HEK293 (cell line): ENCODE measurements at regions not wholly inside any gene's neighbourhood (a gene's known extent, or its start where the extent isn't known, plus 50 kb on each side); places are given as distances from the start of the nearest gene placed in this dataset.

ENCODE experiments used
- CTCF ChIA-PET: fragments of 350-600 bp; formaldehyde crosslinking; extraction: SDS; loops from one replicate; lab custom pipeline; 2021; ENCODE audit warnings: antibody characterized with exemption; lab: Yijun Ruan, JAX
- POLR2A ChIA-PET: fragments of 300-600 bp; formaldehyde crosslinking; extraction: SDS; loops from one replicate; lab custom pipeline; 2020; ENCODE audit warnings: antibody characterized with exemption, inconsistent platforms; lab: Yijun Ruan, JAX
- H3K27ac ChIP-seq: fragments of 200-500 bp; sonication (Bioruptor generic); 2 replicates; pipeline ENCODE4 v1.5.1; 2014; ENCODE audit warnings: low read depth, low read length, control low read depth, inconsistent platforms; ENCODE audit errors: extremely low read depth
- H3K36me3 ChIP-seq, 2 experiments: fragments of 200-500 bp in 1 of 2; sonication (Bioruptor generic) in 1 of 2; 1 replicate in 1 of 2; 2 replicates in 1 of 2; pipeline ENCODE4 v1.5.1; 2014 to 2017; ENCODE audit warnings: inconsistent platforms in 2 of 2, low read length in 2 of 2; ENCODE audit not compliant: control insufficient read depth in 2 of 2, insufficient read depth in 1 of 2
- H3K4me1 ChIP-seq: fragments of 200-500 bp; sonication (Bioruptor generic); 2 replicates; pipeline ENCODE4 v1.5.1; 2014; ENCODE audit warnings: mild to moderate bottlenecking, low read length, inconsistent platforms; ENCODE audit not compliant: control insufficient read depth, insufficient read depth
- H3K4me3 ChIP-seq: 2 replicates; pipeline ENCODE4 v1.5.1; 2011; ENCODE audit warnings: low read depth, mild to moderate bottlenecking, control low read depth, low read length, moderate library complexity
- H3K9me3 ChIP-seq: fragments of 200-500 bp; sonication (Bioruptor generic); 2 replicates; pipeline ENCODE4 v1.5.1; 2014; ENCODE audit warnings: low read depth, low read length, inconsistent platforms; ENCODE audit not compliant: control insufficient read depth, insufficient read depth
- BCL11A ChIP-seq: fragments of 450-650 bp; formaldehyde crosslinking; IDR thresholded peaks from 2 replicates; pipeline ENCODE4 v1.5.1; 2016; ENCODE audit warnings: low read depth, missing biosample characterization, missing genetic modification characterization
- HOXA7 ChIP-seq: sonication (generic); formaldehyde crosslinking; IDR thresholded peaks from 2 replicates; pipeline ENCODE4 v1.8.1; 2022; ENCODE audit warnings: missing genetic modification reagents, borderline replicate concordance
- KLF10 ChIP-seq: fragments of 450-650 bp; IDR thresholded peaks from 2 replicates; pipeline ENCODE4 v1.5.1; 2018; ENCODE audit warnings: missing biosample characterization, mild to moderate bottlenecking, missing genetic modification characterization
- OVOL3 ChIP-seq: fragments of 450-650 bp; formaldehyde crosslinking; IDR thresholded peaks from 2 replicates; pipeline ENCODE4 v1.5.1; 2016; ENCODE audit warnings: missing biosample characterization, missing genetic modification characterization
- REPIN1 ChIP-seq: fragments of 450-650 bp; formaldehyde crosslinking; IDR thresholded peaks from 2 replicates; pipeline ENCODE4 v1.5.1; 2017; ENCODE audit warnings: missing biosample characterization, missing genetic modification characterization, low read depth
- SETDB1 ChIP-seq: IDR thresholded peaks from one replicate; pipeline ENCODE4 v1.6.1; 2017; ENCODE audit warnings: mild to moderate bottlenecking, low read length, moderate library complexity, mixed read lengths; ENCODE audit not compliant: insufficient read length
- TRIM28 ChIP-seq: IDR thresholded peaks from 2 replicates; pipeline ENCODE4 v1.6.1; 2011; ENCODE audit warnings: low read length, control low read depth, borderline replicate concordance
- ZFP41 ChIP-seq: fragments of 450-650 bp; formaldehyde crosslinking; IDR thresholded peaks from 2 replicates; pipeline ENCODE4 v1.5.1; 2016; ENCODE audit warnings: missing biosample characterization, missing genetic modification characterization, borderline replicate concordance
- ZNF138 ChIP-seq: fragments of 450-650 bp; formaldehyde crosslinking; IDR thresholded peaks from 2 replicates; pipeline ENCODE4 v1.5.1; 2016; ENCODE audit warnings: missing biosample characterization, missing genetic modification characterization, borderline replicate concordance
- ZNF16 ChIP-seq: fragments of 450-650 bp; formaldehyde crosslinking; IDR thresholded peaks from 2 replicates; pipeline ENCODE4 v1.5.1; 2016; ENCODE audit warnings: low read depth, missing biosample characterization, missing genetic modification characterization
- ZNF169 ChIP-seq: fragments of 450-650 bp; formaldehyde crosslinking; IDR thresholded peaks from 2 replicates; pipeline ENCODE4 v1.5.1; 2016; ENCODE audit warnings: missing biosample characterization, missing genetic modification characterization
- ZNF24 ChIP-seq: fragments of 450-650 bp; formaldehyde crosslinking; IDR thresholded peaks from 2 replicates; pipeline ENCODE4 v1.5.1; 2016; ENCODE audit warnings: missing biosample characterization, missing genetic modification characterization
- ZNF274 ChIP-seq, 2 experiments: fragments of 200-500 bp in 1 of 2; fragments of 450-650 bp in 1 of 2; sonication (Bioruptor generic) in 1 of 2; formaldehyde crosslinking in 1 of 2; IDR thresholded peaks; 2 replicates each; pipeline versions ENCODE4 v1.5.1 to v1.6.1; 2014 to 2016; ENCODE audit warnings: borderline replicate concordance in 1 of 2, inconsistent platforms in 1 of 2, low read length in 1 of 2, missing biosample characterization in 1 of 2, missing genetic modification characterization in 1 of 2
- ZNF324 ChIP-seq: fragments of 450-650 bp; formaldehyde crosslinking; IDR thresholded peaks from 2 replicates; pipeline ENCODE4 v1.5.1; 2016; ENCODE audit warnings: missing biosample characterization, missing genetic modification characterization
- ZNF341 ChIP-seq: fragments of 450-650 bp; formaldehyde crosslinking; IDR thresholded peaks from 2 replicates; pipeline ENCODE4; 2016; ENCODE audit warnings: low read depth, missing biosample characterization, missing genetic modification characterization
- ZNF423 ChIP-seq: fragments of 450-650 bp; formaldehyde crosslinking; IDR thresholded peaks from 2 replicates; pipeline ENCODE4 v1.5.1; 2016; ENCODE audit warnings: missing biosample characterization, missing genetic modification characterization
- ZNF433 ChIP-seq: fragments of 450-650 bp; formaldehyde crosslinking; IDR thresholded peaks from 2 replicates; pipeline ENCODE4 v1.5.1; 2016; ENCODE audit warnings: missing biosample characterization, missing genetic modification characterization, low read depth
- ZNF514 ChIP-seq: fragments of 450-650 bp; formaldehyde crosslinking; IDR thresholded peaks from 2 replicates; pipeline ENCODE4 v1.5.1; 2016; ENCODE audit warnings: missing biosample characterization, missing genetic modification characterization
- ZNF521 ChIP-seq: fragments of 450-650 bp; formaldehyde crosslinking; IDR thresholded peaks from 2 replicates; pipeline ENCODE4 v1.5.1; 2017; ENCODE audit warnings: missing biosample characterization, mild to moderate bottlenecking, missing genetic modification characterization
- ZNF561 ChIP-seq: fragments of 450-650 bp; IDR thresholded peaks from 2 replicates; pipeline ENCODE4 v1.5.1; 2018; ENCODE audit warnings: missing biosample characterization, missing genetic modification characterization, borderline replicate concordance
- ZNF596 ChIP-seq: fragments of 450-650 bp; IDR thresholded peaks from 2 replicates; pipeline ENCODE4 v1.5.0; 2018; ENCODE audit warnings: missing biosample characterization, mild to moderate bottlenecking, missing genetic modification characterization, moderate library complexity
- ZNF664 ChIP-seq: fragments of 450-650 bp; formaldehyde crosslinking; IDR thresholded peaks from 2 replicates; pipeline ENCODE4 v1.5.1; 2016; ENCODE audit warnings: missing biosample characterization, missing genetic modification characterization
- TF ChIP-seq, protein P1 (sequence below): fragments of 450-650 bp; formaldehyde crosslinking; IDR thresholded peaks from 2 replicates; pipeline ENCODE4 v1.5.1; 2016; ENCODE audit warnings: missing biosample characterization, missing genetic modification characterization
- TF ChIP-seq, protein P2 (sequence below): fragments of 450-650 bp; formaldehyde crosslinking; IDR thresholded peaks from 2 replicates; pipeline ENCODE4 v1.5.1; 2016; ENCODE audit warnings: missing biosample characterization, missing genetic modification characterization
- TF ChIP-seq, protein P3 (sequence below): fragments of 450-650 bp; formaldehyde crosslinking; IDR thresholded peaks from 2 replicates; pipeline ENCODE4 v1.5.1; 2016; ENCODE audit warnings: missing biosample characterization, missing genetic modification characterization
- TF ChIP-seq, protein P4 (sequence below): fragments of 450-650 bp; formaldehyde crosslinking; IDR thresholded peaks from 2 replicates; pipeline ENCODE4 v1.5.1; 2016; ENCODE audit warnings: missing biosample characterization, missing genetic modification characterization

DNA sequence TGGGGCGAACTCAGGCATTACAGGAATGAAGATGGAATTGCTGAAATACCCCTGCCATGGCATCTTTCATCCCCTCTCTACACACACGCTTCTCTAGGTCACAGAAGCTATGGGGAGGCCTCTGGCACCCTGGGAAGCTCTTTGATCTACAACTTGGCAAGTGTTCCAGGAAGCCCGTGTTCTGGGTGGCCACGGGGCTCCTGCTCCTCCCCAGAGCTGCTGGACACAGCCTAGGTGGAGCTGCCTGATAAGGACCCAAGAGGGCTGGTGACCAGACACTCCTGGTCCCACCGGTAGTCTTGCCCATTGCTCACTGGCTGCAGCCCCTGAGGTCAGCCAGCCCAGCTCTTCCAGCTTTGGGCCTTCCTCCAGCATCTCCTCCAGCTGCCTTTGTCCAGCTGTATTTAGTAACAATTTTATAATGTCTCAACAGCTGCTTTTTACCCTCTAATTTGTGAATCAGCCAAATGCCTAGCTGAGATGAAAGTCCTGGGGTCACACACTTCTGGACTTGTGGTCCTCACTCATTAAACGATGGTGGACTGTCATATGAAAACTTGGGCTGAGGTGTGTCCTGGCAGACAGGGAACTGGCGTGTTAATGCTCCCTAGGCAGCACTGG, 72.8 kb upstream of the SPATA13 start:
- H3K4me1 ChIP-seq: no peaks in the 10 kb centered on the region
- no peak for TF ChIP-seq ZNF24
- TF ChIP-seq ZNF561: no peak
- TF ChIP-seq ZNF169 (tag by site-specific recombination): no peak
- TF ChIP-seq REPIN1 (tag by site-specific recombination): no peak
- TF ChIP-seq, protein P1, sequence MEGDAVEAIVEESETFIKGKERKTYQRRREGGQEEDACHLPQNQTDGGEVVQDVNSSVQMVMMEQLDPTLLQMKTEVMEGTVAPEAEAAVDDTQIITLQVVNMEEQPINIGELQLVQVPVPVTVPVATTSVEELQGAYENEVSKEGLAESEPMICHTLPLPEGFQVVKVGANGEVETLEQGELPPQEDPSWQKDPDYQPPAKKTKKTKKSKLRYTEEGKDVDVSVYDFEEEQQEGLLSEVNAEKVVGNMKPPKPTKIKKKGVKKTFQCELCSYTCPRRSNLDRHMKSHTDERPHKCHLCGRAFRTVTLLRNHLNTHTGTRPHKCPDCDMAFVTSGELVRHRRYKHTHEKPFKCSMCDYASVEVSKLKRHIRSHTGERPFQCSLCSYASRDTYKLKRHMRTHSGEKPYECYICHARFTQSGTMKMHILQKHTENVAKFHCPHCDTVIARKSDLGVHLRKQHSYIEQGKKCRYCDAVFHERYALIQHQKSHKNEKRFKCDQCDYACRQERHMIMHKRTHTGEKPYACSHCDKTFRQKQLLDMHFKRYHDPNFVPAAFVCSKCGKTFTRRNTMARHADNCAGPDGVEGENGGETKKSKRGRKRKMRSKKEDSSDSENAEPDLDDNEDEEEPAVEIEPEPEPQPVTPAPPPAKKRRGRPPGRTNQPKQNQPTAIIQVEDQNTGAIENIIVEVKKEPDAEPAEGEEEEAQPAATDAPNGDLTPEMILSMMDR (tag by site-specific recombination): no peak
- no peak for TF ChIP-seq ZNF433 (tag by site-specific recombination)
- TF ChIP-seq ZNF596: no peak
- TF ChIP-seq ZNF274 (IDR thresholded peaks at IDR 0.05; ENCODE audit: low read length): no peak
- no peak for TF ChIP-seq ZNF274 (tag by site-specific recombination; IDR thresholded peaks at IDR 0.05; ENCODE audit: borderline replicate concordance)
- no peak for TF ChIP-seq ZNF514 (tag by site-specific recombination)
- TF ChIP-seq BCL11A (tag by site-specific recombination): no peak
- no peak for TF ChIP-seq KLF10 (tag by site-specific recombination)
- no peak for TF ChIP-seq TRIM28
- no peak for TF ChIP-seq ZNF324 (tag by site-specific recombination)
- TF ChIP-seq ZNF423 (tag by site-specific recombination): no peak
- TF ChIP-seq, all 188 proteins: peak for 0
- Histone ChIP-seq H3K36me3 (no peaks in the 10 kb centered on the region), H3K27ac (no peak overlapping the region), H3K9me3 (no peaks in the 10 kb centered on the region), H3K4me3 (no peak overlapping the region)
- ChIA-PET POLR2A (interaction anchor here (1.0 kb wide), 1 partner anchor 12 kb away, joined by 3 read pairs; no protein-coding TSS in a partner anchor), CTCF (interaction anchor here (0.6 kb wide), 1 partner anchor 103 kb away, joined by 4 read pairs; no protein-coding TSS in a partner anchor)

DNA sequence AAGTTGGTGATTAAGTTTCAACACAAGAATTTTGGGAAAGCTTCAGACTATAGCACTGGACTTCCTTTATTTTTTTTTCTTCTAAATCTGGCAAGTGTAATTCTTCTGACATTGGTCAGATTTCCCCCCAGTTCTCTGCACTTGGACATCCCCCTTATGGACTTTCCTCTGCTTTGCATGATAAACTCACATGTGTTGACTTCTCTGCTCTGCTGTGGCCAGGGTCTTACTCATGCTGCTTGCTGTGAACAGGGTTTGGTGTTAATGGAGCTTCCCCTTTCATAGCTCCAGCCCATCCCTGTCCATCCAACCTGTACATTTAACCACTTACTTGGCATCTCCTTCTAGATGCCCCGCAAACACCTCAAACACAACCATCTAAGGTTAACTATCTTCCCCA, 70.5 kb upstream of the SPATA13 start:
- no peaks in the 10 kb centered on the region for H3K4me1 ChIP-seq
- no peaks in the 10 kb centered on the region for H3K36me3 ChIP-seq
- no peaks in the 10 kb centered on the region for H3K9me3 ChIP-seq
- CTCF ChIA-PET: interaction anchor here (0.6 to 0.7 kb wide), 2 partner anchors 37 to 61 kb away, joined by 3 read pairs; no protein-coding TSS in a partner anchor
- POLR2A ChIA-PET: no interaction called here
- H3K4me3 ChIP-seq: no peak overlapping the region
- H3K27ac ChIP-seq: no peak overlapping the region
- TF ChIP-seq ZNF561: no peak
- TF ChIP-seq ZNF521 (tag by site-specific recombination): no peak
- no peak for TF ChIP-seq ZFP41
- TF ChIP-seq, protein P2, sequence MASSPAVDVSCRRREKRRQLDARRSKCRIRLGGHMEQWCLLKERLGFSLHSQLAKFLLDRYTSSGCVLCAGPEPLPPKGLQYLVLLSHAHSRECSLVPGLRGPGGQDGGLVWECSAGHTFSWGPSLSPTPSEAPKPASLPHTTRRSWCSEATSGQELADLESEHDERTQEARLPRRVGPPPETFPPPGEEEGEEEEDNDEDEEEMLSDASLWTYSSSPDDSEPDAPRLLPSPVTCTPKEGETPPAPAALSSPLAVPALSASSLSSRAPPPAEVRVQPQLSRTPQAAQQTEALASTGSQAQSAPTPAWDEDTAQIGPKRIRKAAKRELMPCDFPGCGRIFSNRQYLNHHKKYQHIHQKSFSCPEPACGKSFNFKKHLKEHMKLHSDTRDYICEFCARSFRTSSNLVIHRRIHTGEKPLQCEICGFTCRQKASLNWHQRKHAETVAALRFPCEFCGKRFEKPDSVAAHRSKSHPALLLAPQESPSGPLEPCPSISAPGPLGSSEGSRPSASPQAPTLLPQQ (tag by site-specific recombination): no peak
- no peak for TF ChIP-seq HOXA7 (CRISPR knock-in tag)
- TF ChIP-seq ZNF16 (tag by site-specific recombination): no peak
- TF ChIP-seq, protein P3, sequence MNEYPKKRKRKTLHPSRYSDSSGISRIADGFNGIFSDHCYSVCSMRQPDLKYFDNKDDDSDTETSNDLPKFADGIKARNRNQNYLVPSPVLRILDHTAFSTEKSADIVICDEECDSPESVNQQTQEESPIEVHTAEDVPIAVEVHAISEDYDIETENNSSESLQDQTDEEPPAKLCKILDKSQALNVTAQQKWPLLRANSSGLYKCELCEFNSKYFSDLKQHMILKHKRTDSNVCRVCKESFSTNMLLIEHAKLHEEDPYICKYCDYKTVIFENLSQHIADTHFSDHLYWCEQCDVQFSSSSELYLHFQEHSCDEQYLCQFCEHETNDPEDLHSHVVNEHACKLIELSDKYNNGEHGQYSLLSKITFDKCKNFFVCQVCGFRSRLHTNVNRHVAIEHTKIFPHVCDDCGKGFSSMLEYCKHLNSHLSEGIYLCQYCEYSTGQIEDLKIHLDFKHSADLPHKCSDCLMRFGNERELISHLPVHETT (tag by site-specific recombination): no peak
- TF ChIP-seq OVOL3 (tag by site-specific recombination): no peak
- no peak for TF ChIP-seq SETDB1
- TF ChIP-seq ZNF138: no peak
- TF ChIP-seq ZNF341 (tag by site-specific recombination): no peak
- no peak for TF ChIP-seq ZNF664 (tag by site-specific recombination)
- TF ChIP-seq, protein P4, sequence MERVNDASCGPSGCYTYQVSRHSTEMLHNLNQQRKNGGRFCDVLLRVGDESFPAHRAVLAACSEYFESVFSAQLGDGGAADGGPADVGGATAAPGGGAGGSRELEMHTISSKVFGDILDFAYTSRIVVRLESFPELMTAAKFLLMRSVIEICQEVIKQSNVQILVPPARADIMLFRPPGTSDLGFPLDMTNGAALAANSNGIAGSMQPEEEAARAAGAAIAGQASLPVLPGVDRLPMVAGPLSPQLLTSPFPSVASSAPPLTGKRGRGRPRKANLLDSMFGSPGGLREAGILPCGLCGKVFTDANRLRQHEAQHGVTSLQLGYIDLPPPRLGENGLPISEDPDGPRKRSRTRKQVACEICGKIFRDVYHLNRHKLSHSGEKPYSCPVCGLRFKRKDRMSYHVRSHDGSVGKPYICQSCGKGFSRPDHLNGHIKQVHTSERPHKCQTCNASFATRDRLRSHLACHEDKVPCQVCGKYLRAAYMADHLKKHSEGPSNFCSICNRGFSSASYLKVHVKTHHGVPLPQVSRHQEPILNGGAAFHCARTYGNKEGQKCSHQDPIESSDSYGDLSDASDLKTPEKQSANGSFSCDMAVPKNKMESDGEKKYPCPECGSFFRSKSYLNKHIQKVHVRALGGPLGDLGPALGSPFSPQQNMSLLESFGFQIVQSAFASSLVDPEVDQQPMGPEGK (tag by site-specific recombination): no peak
- no peak for TF ChIP-seq ZNF169 (tag by site-specific recombination)
